Smooth muscle cell (in vitro differentiated cells): ENCODE measurements at regions not wholly inside any gene's neighbourhood (a gene's known extent, or its start where the extent isn't known, plus 50 kb on each side); places are given as distances from the start of the nearest gene placed in this dataset.
A peak's percentile ranks its signal among the peaks of the same experiment; 100 is the strongest.

Experiments used
- DNase-seq: peaks from one replicate; lab custom pipeline; 2025; ENCODE audit not compliant: unreplicated experiment; lab: John Stamatoyannopoulos, UW
- H2AFZ ChIP-seq: fragments of 200-600 bp; sonication (generic); 2 replicates; pipeline ENCODE4 v1.6.0; 2016; ENCODE audit warnings: antibody characterized with exemption, low read depth, mild to moderate bottlenecking
- H3F3A ChIP-seq: fragments of 200-600 bp; sonication (generic); 2 replicates; pipeline ENCODE4 v1.6.0; 2017; ENCODE audit warnings: antibody characterized with exemption, low read depth
- H3K27ac ChIP-seq: fragments of 200-600 bp; sonication (generic); 2 replicates; pipeline ENCODE4 v1.5.1; 2016; ENCODE audit warnings: low read depth, mild to moderate bottlenecking
- H3K27me3 ChIP-seq: fragments of 200-600 bp; sonication (generic); 2 replicates; pipeline ENCODE4 v1.6.1; 2016; ENCODE audit warnings: low read depth, mild to moderate bottlenecking
- H3K36me3 ChIP-seq: fragments of 200-600 bp; sonication (generic); 2 replicates; pipeline ENCODE4 v1.5.1; 2016; ENCODE audit warnings: low read depth
- H3K4me1 ChIP-seq: fragments of 200-600 bp; sonication (generic); 2 replicates; pipeline ENCODE4 v1.5.1; 2016; ENCODE audit warnings: low read depth
- H3K4me2 ChIP-seq: fragments of 200-600 bp; sonication (generic); 2 replicates; pipeline ENCODE4 v1.6.0; 2016; ENCODE audit warnings: mild to moderate bottlenecking
- H3K4me3 ChIP-seq: fragments of 200-600 bp; sonication (generic); 2 replicates; pipeline ENCODE4 v1.5.1; 2016; ENCODE audit warnings: mild to moderate bottlenecking
- H3K79me2 ChIP-seq: fragments of 200-600 bp; sonication (generic); 2 replicates; pipeline ENCODE4 v1.6.0; 2016; ENCODE audit warnings: low read depth, mild to moderate bottlenecking
- H3K9ac ChIP-seq: fragments of 200-600 bp; sonication (generic); 2 replicates; pipeline ENCODE4 v1.6.0; 2016; ENCODE audit warnings: low read depth
- H3K9me3 ChIP-seq: fragments of 200-600 bp; sonication (generic); replicated peaks from 2 replicates; pipeline ENCODE4 v1.5.1; 2016; ENCODE audit warnings: low read depth
- H4K20me1 ChIP-seq: fragments of 200-600 bp; sonication (generic); 2 replicates; pipeline ENCODE4 v1.6.0; 2016; ENCODE audit warnings: low read depth
- WGBS: methylation state at CpG from one replicate; pipeline ENCODE4 v1.1.7; 2016; ENCODE audit warnings: low lambda C conversion rate; 5-methylcytosine and 5-hydroxymethylcytosine counted together
- TF ChIP-seq, protein P1 (sequence below): fragments of 200-600 bp; sonication (generic); IDR thresholded peaks from 2 replicates; pipeline ENCODE4 v1.5.1; 2017; ENCODE audit warnings: borderline replicate concordance, mild to moderate bottlenecking, antibody characterized with exemption; ENCODE audit not compliant: insufficient read depth, poor library complexity, severe bottlenecking

- Histone ChIP-seq H3F3A (no peaks in the 10 kb centered on the region), H3K79me2 (no peaks in the 10 kb centered on the region), H3K36me3 (no peaks in the 10 kb centered on the region), H3K4me3 (no peak overlapping the region), H3K27ac (no peak overlapping the region), H3K4me1 (no peaks in the 10 kb centered on the region), H3K4me2 (peak overlapping the region; percentile 7), H3K9ac (no peak overlapping the region), H3K9me3 (no peaks in the 10 kb centered on the region), H4K20me1 (no peaks in the 10 kb centered on the region), H2AFZ (no peak overlapping the region), H3K27me3 (no peaks in the 10 kb centered on the region)
- DNase-seq, result no peak
- 22% methylated on average over 7 of the region's 7 CpGs for WGBS
- TF ChIP-seq, protein P1, sequence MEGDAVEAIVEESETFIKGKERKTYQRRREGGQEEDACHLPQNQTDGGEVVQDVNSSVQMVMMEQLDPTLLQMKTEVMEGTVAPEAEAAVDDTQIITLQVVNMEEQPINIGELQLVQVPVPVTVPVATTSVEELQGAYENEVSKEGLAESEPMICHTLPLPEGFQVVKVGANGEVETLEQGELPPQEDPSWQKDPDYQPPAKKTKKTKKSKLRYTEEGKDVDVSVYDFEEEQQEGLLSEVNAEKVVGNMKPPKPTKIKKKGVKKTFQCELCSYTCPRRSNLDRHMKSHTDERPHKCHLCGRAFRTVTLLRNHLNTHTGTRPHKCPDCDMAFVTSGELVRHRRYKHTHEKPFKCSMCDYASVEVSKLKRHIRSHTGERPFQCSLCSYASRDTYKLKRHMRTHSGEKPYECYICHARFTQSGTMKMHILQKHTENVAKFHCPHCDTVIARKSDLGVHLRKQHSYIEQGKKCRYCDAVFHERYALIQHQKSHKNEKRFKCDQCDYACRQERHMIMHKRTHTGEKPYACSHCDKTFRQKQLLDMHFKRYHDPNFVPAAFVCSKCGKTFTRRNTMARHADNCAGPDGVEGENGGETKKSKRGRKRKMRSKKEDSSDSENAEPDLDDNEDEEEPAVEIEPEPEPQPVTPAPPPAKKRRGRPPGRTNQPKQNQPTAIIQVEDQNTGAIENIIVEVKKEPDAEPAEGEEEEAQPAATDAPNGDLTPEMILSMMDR, result no peak
These were observed 520.8 kb downstream of the HAPSTR1 start for GRCh38 chr16:9612267-9612666.

GRCh38 chr16:9614389-9614788, 522.9 kb downstream of the HAPSTR1 start:
- Histone ChIP-seq H4K20me1 (no peaks in the 10 kb centered on the region), H3F3A (no peaks in the 10 kb centered on the region), H3K79me2 (no peaks in the 10 kb centered on the region), H3K4me3 (no peak overlapping the region), H3K9ac (no peak overlapping the region), H3K4me1 (no peaks in the 10 kb centered on the region), H3K9me3 (no peaks in the 10 kb centered on the region), H3K4me2 (no peak overlapping the region), H2AFZ (no peak overlapping the region), H3K27me3 (no peaks in the 10 kb centered on the region), H3K36me3 (no peaks in the 10 kb centered on the region), H3K27ac (no peak overlapping the region)
- TF ChIP-seq, protein P1, result no peak
- 84% methylated on average over 6 of the region's 6 CpGs for WGBS
- no peak for DNase-seq

DNA sequence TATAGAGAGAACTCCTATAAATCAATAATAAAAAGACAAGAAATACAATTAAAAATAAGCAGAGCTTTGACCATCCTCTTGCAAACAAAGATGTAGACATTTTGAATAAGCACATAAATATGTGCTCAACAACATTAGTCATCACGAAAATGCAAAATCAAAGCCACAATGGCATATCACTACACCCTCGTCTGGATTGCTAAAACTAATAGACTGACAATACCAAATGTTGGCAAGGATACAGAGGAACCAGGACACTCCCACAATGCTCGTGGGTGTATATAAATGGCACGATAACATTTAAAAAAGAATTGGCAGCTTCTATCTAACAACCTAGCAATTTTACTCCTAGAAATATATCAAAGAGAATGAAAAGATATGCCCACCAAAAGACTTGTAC, 530.8 kb downstream of the HAPSTR1 start:
- H3K4me3 ChIP-seq, result no peak overlapping the region
- H3K4me2 ChIP-seq, result no peak overlapping the region
- no peak overlapping the region for H3K9ac ChIP-seq
- no peaks in the 10 kb centered on the region for H3K9me3 ChIP-seq
- no peaks in the 10 kb centered on the region for H4K20me1 ChIP-seq
- TF ChIP-seq, protein P1, result no peak
- H3F3A ChIP-seq, result no peaks in the 10 kb centered on the region
- no peaks in the 10 kb centered on the region for H3K79me2 ChIP-seq
- H3K27ac ChIP-seq, result no peak overlapping the region
- no peak overlapping the region for H2AFZ ChIP-seq
- no peaks in the 10 kb centered on the region for H3K4me1 ChIP-seq
- H3K27me3 ChIP-seq, result no peaks in the 10 kb centered on the region
- WGBS, result 85% methylated on average over 4 of the region's 4 CpGs
- H3K36me3 ChIP-seq, result no peaks in the 10 kb centered on the region
- no peak for DNase-seq

DNA sequence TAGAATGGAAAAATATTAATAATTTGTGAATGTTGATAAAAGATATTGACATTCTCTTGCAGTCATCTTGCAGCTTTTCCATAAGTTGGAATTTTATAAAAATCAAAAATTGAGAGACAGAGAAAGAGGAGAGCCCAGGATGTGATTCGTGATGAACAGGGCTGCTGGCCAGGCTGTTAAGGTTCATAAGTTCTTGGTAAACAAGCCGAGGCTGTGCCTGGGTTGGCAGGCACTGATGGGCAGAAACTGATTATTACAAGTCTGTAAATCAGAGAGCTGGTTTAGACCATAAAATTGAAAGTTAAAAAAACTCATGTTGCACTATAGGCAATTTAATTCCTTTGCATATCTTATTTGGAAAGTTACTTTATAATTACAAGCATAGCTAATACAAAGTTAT, 533.7 kb downstream of the HAPSTR1 start:
- H3K4me1 ChIP-seq, result no peaks in the 10 kb centered on the region
- H3F3A ChIP-seq, result no peaks in the 10 kb centered on the region
- H2AFZ ChIP-seq, result no peak overlapping the region
- no peak overlapping the region for H3K9ac ChIP-seq
- no peaks in the 10 kb centered on the region for H4K20me1 ChIP-seq
- no peak for DNase-seq
- no peak overlapping the region for H3K4me2 ChIP-seq
- H3K36me3 ChIP-seq, result no peaks in the 10 kb centered on the region
- H3K4me3 ChIP-seq, result no peak overlapping the region
- TF ChIP-seq, protein P1, result no peak
- WGBS, result 91% methylated on average over 2 of the region's 2 CpGs
- H3K27ac ChIP-seq, result no peak overlapping the region
- no peaks in the 10 kb centered on the region for H3K9me3 ChIP-seq
- H3K27me3 ChIP-seq, result no peaks in the 10 kb centered on the region
- H3K79me2 ChIP-seq, result no peaks in the 10 kb centered on the region
